ENCODE measurements at regions not wholly inside any gene's neighbourhood (a gene's known extent, or its start where the extent isn't known, plus 50 kb on each side); places are given as distances from the start of the nearest gene placed in this dataset.
A peak's percentile ranks its signal among the peaks of the same experiment; 100 is the strongest.

GRCh38 chr2:180890781-180891180 lies 89.6 kb upstream of the UBE2E3 start:
- Histone ChIP-seq H4K5ac (ENCODE audit: low read depth, low read length) (no peak overlapping the region), H3K23ac (ENCODE audit: low read depth, low read length) (no peak overlapping the region), H3K27me3 (ENCODE audit: control insufficient read depth, insufficient read depth, low read length) (no peaks in the 10 kb centered on the region), H2BK20ac (ENCODE audit: low read depth, low read length) (no peak overlapping the region), H3K27ac (ENCODE audit: insufficient read depth, low read length) (no peak overlapping the region), H2AK5ac (ENCODE audit: low read depth, low read length) (no peak overlapping the region), H3K14ac (replicated peaks; ENCODE audit: low read depth, low read length) (no peak overlapping the region), H2AFZ (replicated peaks; ENCODE audit: low read length, poor library complexity) (no peak overlapping the region), H2BK5ac (ENCODE audit: low read depth, low read length, poor library complexity, severe bottlenecking) (no peak overlapping the region), H3K9me1 (ENCODE audit: insufficient read depth, low read length) (no peaks in the 10 kb centered on the region), H3K9ac (ENCODE audit: low read depth, low read length) (no peak overlapping the region), H3K4ac (ENCODE audit: low read depth, low read length) (no peak overlapping the region), H3K4me3 (ENCODE audit: insufficient read depth, low read depth, low read length) (no peak overlapping the region), H3K18ac (ENCODE audit: low read depth, low read length) (no peak overlapping the region), H3K9me3 (ENCODE audit: control insufficient read depth, insufficient read depth, low read length) (no peaks in the 10 kb centered on the region), H4K91ac (ENCODE audit: insufficient read depth, low read depth, low read length) (no peak overlapping the region), H3K4me2 (ENCODE audit: low read depth, low read length) (no peak overlapping the region), H2BK15ac (ENCODE audit: low read depth, low read length) (no peak overlapping the region), H4K8ac (ENCODE audit: low read depth in 2 of 2, low read length in 2 of 2) (no peak overlapping the region), H2BK120ac (ENCODE audit: low read depth, low read length) (no peak overlapping the region), H3K36me3 (ENCODE audit: control insufficient read depth, insufficient read depth, low read length) (no peaks in the 10 kb centered on the region), H2AK9ac (replicated peaks; ENCODE audit: low read depth, low read length, poor library complexity) (no peak overlapping the region), H4K20me1 (ENCODE audit: insufficient read depth, low read length) (no peaks in the 10 kb centered on the region), H3K56ac (ENCODE audit: extremely low read depth, insufficient read depth, low read length) (no peak overlapping the region), H3K4me1 (ENCODE audit: control insufficient read depth, insufficient read depth, low read length) (no peaks in the 10 kb centered on the region), H3K79me1 (ENCODE audit: low read depth in 1 of 2, low read length in 2 of 2) (no peaks in the 10 kb centered on the region)
- WGBS, 2 experiments (ENCODE audit: extremely low coverage in 2 of 2, insufficient read length in 1 of 2), result no CpG with 5 or more reads among the region's 1 CpG
- peak; percentile 1 for DNase-seq
- ChIA-PET CTCF (no interaction called here), POLR2A (ENCODE audit: unreplicated experiment) (no interaction called here)
- no TSS peak for BruUV-seq (replicated peaks)
- intact Hi-C loops (cut with micrococcal nuclease), result no loop called here
- no peak for ATAC-seq (ENCODE audit: low read depth)
- in situ Hi-C loops (cut with MboI; ENCODE audit: low sequenced_read_pairs), result no loop called here
- dilution Hi-C loops (cut with HindIII; ENCODE audit: low sequenced_read_pairs, unreplicated experiment), result no loop called here
- no peak for TF ChIP-seq CHD1 (IDR thresholded peaks at IDR 0.05; ENCODE audit: low read depth, low read length)
